Smooth muscle cell (in vitro differentiated cells): ENCODE measurements at regions not wholly inside any gene's neighbourhood (a gene's known extent, or its start where the extent isn't known, plus 50 kb on each side); places are given as distances from the start of the nearest gene placed in this dataset.
"Not testable (repeated sequence)": the region's sequence is repeated elsewhere in the genome, so short reads cannot be mapped to it uniquely, and the experiment has no call there.

Experiments
- DNase-seq: peaks from one replicate; lab custom pipeline; 2025; ENCODE audit not compliant: unreplicated experiment; lab: John Stamatoyannopoulos, UW
- H2AFZ ChIP-seq: fragments of 200-600 bp; sonication (generic); 2 replicates; pipeline ENCODE4 v1.6.0; 2016; ENCODE audit warnings: antibody characterized with exemption, low read depth, mild to moderate bottlenecking
- H3F3A ChIP-seq: fragments of 200-600 bp; sonication (generic); 2 replicates; pipeline ENCODE4 v1.6.0; 2017; ENCODE audit warnings: antibody characterized with exemption, low read depth
- H3K27ac ChIP-seq: fragments of 200-600 bp; sonication (generic); 2 replicates; pipeline ENCODE4 v1.5.1; 2016; ENCODE audit warnings: low read depth, mild to moderate bottlenecking
- H3K27me3 ChIP-seq: fragments of 200-600 bp; sonication (generic); 2 replicates; pipeline ENCODE4 v1.6.1; 2016; ENCODE audit warnings: low read depth, mild to moderate bottlenecking
- H3K36me3 ChIP-seq: fragments of 200-600 bp; sonication (generic); 2 replicates; pipeline ENCODE4 v1.5.1; 2016; ENCODE audit warnings: low read depth
- H3K4me1 ChIP-seq: fragments of 200-600 bp; sonication (generic); 2 replicates; pipeline ENCODE4 v1.5.1; 2016; ENCODE audit warnings: low read depth
- H3K4me2 ChIP-seq: fragments of 200-600 bp; sonication (generic); 2 replicates; pipeline ENCODE4 v1.6.0; 2016; ENCODE audit warnings: mild to moderate bottlenecking
- H3K4me3 ChIP-seq: fragments of 200-600 bp; sonication (generic); 2 replicates; pipeline ENCODE4 v1.5.1; 2016; ENCODE audit warnings: mild to moderate bottlenecking
- H3K79me2 ChIP-seq: fragments of 200-600 bp; sonication (generic); 2 replicates; pipeline ENCODE4 v1.6.0; 2016; ENCODE audit warnings: low read depth, mild to moderate bottlenecking
- H3K9ac ChIP-seq: fragments of 200-600 bp; sonication (generic); 2 replicates; pipeline ENCODE4 v1.6.0; 2016; ENCODE audit warnings: low read depth
- H3K9me3 ChIP-seq: fragments of 200-600 bp; sonication (generic); replicated peaks from 2 replicates; pipeline ENCODE4 v1.5.1; 2016; ENCODE audit warnings: low read depth
- H4K20me1 ChIP-seq: fragments of 200-600 bp; sonication (generic); 2 replicates; pipeline ENCODE4 v1.6.0; 2016; ENCODE audit warnings: low read depth
- WGBS: methylation state at CpG from one replicate; pipeline ENCODE4 v1.1.7; 2016; ENCODE audit warnings: low lambda C conversion rate; 5-methylcytosine and 5-hydroxymethylcytosine counted together
- TF ChIP-seq, protein P1 (sequence below): fragments of 200-600 bp; sonication (generic); IDR thresholded peaks from 2 replicates; pipeline ENCODE4 v1.5.1; 2017; ENCODE audit warnings: borderline replicate concordance, mild to moderate bottlenecking, antibody characterized with exemption; ENCODE audit not compliant: insufficient read depth, poor library complexity, severe bottlenecking

DNA sequence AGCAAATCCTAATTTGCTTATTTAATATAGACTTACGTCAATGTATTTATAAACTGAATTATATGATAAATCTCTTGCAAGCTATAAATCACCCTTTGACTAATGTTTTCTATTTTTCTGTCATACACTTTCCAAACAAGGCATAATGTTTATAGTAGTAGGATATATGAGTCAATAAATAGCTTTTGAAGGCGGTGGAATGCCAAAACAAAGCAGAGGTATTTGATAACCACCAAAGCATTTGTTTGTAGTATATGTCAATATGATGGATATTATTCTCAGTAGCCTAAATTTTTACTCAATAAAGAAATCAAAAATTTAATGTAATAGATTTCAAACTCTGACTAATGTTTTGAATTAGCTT lies 1354.6 kb downstream of the HACE1 start:
- DNase-seq, result no peak
- Histone ChIP-seq H3K36me3 (no peaks in the 10 kb centered on the region), H3K4me1 (no peaks in the 10 kb centered on the region), H3K79me2 (no peaks in the 10 kb centered on the region), H3K9ac (no peak overlapping the region), H4K20me1 (no peaks in the 10 kb centered on the region), H3K4me2 (no peak overlapping the region), H3F3A (no peaks in the 10 kb centered on the region), H3K27ac (no peak overlapping the region), H3K9me3 (no peaks in the 10 kb centered on the region), H3K27me3 (no peaks in the 10 kb centered on the region), H3K4me3 (no peak overlapping the region), H2AFZ (no peak overlapping the region)
- WGBS, result 81% methylated on average over 2 of the region's 2 CpGs
- TF ChIP-seq, protein P1, sequence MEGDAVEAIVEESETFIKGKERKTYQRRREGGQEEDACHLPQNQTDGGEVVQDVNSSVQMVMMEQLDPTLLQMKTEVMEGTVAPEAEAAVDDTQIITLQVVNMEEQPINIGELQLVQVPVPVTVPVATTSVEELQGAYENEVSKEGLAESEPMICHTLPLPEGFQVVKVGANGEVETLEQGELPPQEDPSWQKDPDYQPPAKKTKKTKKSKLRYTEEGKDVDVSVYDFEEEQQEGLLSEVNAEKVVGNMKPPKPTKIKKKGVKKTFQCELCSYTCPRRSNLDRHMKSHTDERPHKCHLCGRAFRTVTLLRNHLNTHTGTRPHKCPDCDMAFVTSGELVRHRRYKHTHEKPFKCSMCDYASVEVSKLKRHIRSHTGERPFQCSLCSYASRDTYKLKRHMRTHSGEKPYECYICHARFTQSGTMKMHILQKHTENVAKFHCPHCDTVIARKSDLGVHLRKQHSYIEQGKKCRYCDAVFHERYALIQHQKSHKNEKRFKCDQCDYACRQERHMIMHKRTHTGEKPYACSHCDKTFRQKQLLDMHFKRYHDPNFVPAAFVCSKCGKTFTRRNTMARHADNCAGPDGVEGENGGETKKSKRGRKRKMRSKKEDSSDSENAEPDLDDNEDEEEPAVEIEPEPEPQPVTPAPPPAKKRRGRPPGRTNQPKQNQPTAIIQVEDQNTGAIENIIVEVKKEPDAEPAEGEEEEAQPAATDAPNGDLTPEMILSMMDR, result no peak

DNA sequence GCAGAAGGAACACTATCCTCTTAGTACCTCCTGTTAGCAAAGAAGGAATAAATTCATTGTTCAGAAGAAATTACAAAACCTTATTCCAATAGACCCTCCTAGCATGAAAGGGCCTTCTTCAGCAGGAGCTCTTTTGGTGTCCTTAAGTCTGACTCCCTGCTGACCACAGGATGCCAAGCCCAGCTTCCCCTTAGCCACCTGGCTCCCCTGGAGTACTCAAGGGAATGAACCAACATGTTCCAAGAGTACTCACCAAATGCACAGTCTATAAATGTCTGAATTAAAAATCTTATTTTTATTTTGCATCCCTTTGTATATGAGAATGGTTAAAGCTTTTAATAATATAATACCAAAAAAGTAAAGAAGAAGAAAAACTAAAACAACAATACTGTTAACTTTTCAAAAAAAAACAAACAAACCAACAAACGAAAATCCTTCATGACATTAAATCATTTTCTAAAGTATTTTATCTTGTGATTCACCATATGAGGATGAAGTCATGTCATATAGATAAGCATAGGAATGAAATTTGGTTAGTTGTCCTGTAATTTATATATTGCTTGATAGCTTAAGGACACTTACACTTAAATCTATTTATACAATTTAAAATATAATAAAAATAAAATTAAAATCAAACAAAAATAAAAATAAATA lies 1355.1 kb downstream of the HACE1 start:
- Histone ChIP-seq H3K4me1 (no peaks in the 10 kb centered on the region), H2AFZ (no peak overlapping the region), H3K9ac (no peak overlapping the region), H4K20me1 (no peaks in the 10 kb centered on the region), H3K4me3 (no peak overlapping the region), H3K9me3 (no peaks in the 10 kb centered on the region), H3K79me2 (no peaks in the 10 kb centered on the region), H3K36me3 (no peaks in the 10 kb centered on the region), H3K27me3 (no peaks in the 10 kb centered on the region), H3K27ac (no peak overlapping the region), H3K4me2 (no peak overlapping the region), H3F3A (no peaks in the 10 kb centered on the region)
- WGBS, result 87% methylated on average over 1 of the region's 1 CpG
- DNase-seq, result no peak
- TF ChIP-seq, protein P1, result no peak

DNA sequence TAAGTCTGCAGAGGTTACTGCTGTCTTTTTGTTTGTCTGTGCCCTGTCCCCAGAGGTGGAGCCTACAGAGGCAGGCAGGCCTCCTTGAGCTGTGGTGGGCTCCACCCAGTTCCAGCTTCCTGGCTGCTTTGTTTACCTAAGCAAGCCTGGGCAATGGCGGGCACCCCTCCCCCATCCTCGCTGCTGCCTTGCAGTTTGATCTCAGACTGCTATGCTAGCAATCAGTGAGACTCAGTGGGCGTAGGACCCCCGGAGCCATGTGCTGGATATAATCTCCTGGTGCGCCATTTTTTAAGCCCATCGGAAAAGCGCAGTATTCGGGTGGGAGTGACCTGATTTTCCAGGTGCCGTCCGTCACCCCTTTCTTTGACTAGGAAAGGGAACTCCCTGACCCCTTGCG lies 1363.1 kb downstream of the HACE1 start:
- H3K79me2 ChIP-seq, result not testable (repeated sequence)

DNA sequence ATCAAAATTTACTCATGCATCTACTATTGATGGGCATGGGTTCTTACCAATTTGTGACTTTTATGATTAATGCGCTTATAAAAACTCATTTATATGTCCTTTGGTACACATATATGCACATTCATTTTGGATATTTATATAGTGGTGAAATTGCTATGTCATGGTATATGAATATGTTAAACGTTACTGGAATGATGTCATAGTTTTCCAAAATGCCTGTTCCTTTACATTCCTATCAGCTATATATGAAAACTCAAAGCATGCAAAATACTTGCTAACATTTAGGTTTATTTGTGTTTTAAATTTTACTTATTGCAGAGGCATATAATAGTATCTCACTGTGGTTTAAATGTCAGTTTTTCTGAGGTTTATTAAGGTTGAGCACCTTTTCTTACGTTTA lies 1403.1 kb downstream of the HACE1 start:
- Histone ChIP-seq H3K79me2 (no peaks in the 10 kb centered on the region), H3F3A (no peaks in the 10 kb centered on the region), H3K9me3 (no peaks in the 10 kb centered on the region), H3K4me2 (no peak overlapping the region), H3K9ac (no peak overlapping the region), H2AFZ (no peak overlapping the region), H3K4me1 (no peaks in the 10 kb centered on the region), H3K27me3 (no peaks in the 10 kb centered on the region), H3K27ac (no peak overlapping the region), H3K4me3 (no peak overlapping the region), H4K20me1 (no peaks in the 10 kb centered on the region), H3K36me3 (no peaks in the 10 kb centered on the region)
- DNase-seq, result no peak
- 93% methylated on average over 3 of the region's 3 CpGs for WGBS
- TF ChIP-seq, protein P1, result no peak

More for the DNA sequence above, 1363.1 kb downstream of the HACE1 start:
- not testable (repeated sequence) for H3K4me3 ChIP-seq, H3K9ac ChIP-seq, H3K27ac ChIP-seq, H2AFZ ChIP-seq, H4K20me1 ChIP-seq, H3F3A ChIP-seq, H3K27me3 ChIP-seq, H3K4me1 ChIP-seq, DNase-seq, H3K36me3 ChIP-seq, H3K9me3 ChIP-seq, H3K4me2 ChIP-seq
- WGBS, result 90% methylated on average over 11 of the region's 11 CpGs
